GM21381 (cell line): ENCODE measurements at regions not wholly inside any gene's neighbourhood (a gene's known extent, or its start where the extent isn't known, plus 50 kb on each side); places are given as distances from the start of the nearest gene placed in this dataset.
"Not testable (repeated sequence)": the region's sequence is repeated elsewhere in the genome, so short reads cannot be mapped to it uniquely, and the experiment has no call there.

Experiments
- ATAC-seq: cut with Tn5 transposase; IDR thresholded peaks from one replicate; pipeline ENCODE4 v1.9.1; 2021; ENCODE audit warnings: mild to moderate bottlenecking, moderate library complexity; ENCODE audit not compliant: unreplicated experiment

- ATAC-seq = no peak
These were observed 589.5 kb downstream of the CENPC start for GRCh38 chr4:66955784-66956183.

DNA sequence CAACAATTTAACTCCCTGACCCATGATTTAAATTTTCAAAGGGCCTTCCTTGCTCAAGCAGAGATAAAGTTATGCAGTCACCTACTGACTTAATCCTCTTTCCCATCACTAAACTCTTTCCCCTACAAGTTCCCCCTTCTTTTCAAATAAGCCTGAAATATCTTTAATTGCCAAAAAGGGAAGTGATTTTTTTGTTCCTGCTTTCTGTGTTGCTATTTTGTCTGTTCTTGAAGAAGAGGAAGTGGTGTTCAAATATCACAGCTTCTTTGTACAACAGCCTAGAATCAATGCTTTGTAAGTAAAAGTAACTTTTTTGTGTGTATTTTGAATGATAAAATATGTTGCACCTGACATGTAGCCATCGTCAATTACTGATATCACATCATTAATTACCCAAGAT, 595.9 kb downstream of the CENPC start:
- no peak for ATAC-seq

GRCh38 chr4:66946761-66947160, 598.5 kb downstream of the CENPC start:
- ATAC-seq = no peak

GRCh38 chr4:66943112-66943511, 602.2 kb downstream of the CENPC start:
- no peak for ATAC-seq

DNA sequence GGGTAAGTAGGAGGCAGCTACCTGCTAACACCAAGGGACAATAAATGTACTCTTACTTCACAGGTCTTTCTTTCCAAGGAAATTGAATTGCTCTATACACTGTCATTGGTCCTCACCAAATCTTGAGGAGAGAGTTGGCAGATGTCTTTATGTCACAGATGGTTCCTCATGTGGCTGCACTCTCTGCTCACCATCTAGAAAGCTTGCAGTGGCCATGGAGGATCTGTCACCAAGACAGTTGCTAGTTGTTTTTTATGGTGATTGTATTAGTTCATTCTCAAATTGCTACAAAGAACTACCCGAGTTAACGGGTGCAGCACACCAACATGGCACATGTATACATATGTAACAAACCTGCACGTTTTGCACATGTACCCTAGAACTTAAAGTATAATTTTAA, 613.3 kb downstream of the CENPC start:
- ATAC-seq = not testable (repeated sequence)

DNA sequence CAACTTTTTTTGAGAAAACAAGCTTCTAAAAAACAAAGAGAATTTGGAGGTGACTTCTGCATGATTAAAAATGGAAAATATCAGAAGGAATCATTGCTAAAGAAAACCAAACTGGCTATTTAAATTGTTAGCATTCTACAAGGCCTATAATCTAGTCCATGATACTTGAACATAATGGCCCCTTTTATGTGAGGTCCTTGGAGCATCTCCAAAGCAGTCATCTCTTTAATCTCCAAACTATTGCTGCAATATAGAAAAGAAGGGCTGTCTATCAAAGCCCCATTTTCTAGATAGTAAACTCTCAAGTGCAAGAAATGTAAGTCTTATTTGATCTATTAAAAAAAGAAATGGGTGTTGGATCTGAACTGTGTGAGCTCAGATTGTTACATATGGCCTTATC, 615.1 kb downstream of the CENPC start:
- ATAC-seq = no peak

GRCh38 chr4:66929748-66930147, 615.6 kb downstream of the CENPC start:
- ATAC-seq = no peak

DNA sequence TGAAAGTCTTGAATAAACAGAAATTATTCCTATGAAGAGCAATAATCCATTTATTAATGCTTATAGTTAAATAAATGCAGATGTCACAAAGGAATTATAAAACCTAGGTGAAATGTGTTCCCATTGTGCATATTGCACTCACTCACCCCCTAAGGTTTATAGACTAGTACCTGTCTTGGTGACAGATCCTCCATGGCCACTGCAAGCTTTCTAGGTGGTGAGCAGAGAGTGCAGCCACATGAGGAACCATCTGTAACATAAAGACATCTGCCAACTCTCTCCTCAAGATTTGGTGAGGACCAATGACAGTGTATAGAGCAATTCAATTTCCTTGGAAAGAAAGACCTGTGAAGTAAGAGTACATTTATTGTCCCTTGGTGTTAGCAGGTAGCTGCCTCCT, 616.4 kb downstream of the CENPC start:
- not testable (repeated sequence) for ATAC-seq

- ATAC-seq = no peak
These were observed 617.4 kb downstream of the CENPC start for GRCh38 chr4:66927937-66928336.

DNA sequence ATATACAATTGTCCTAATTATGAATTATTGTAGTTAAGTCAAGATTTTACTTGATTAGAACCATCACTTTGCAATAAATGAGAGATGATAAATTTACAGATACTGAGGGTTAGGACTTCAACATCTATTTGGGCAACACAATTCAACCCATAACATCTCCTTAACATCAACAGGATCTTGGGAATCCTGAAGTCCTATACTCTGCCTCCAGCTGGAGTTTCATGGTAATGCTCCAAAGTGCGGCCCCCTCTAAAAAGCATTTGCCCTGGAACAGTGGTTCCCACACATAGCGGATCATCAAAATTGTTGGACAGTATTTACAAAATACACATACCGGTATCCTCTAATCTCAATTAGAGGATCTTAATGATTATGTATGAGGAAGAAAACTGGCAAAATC, 618.6 kb downstream of the CENPC start:
- no peak for ATAC-seq

DNA sequence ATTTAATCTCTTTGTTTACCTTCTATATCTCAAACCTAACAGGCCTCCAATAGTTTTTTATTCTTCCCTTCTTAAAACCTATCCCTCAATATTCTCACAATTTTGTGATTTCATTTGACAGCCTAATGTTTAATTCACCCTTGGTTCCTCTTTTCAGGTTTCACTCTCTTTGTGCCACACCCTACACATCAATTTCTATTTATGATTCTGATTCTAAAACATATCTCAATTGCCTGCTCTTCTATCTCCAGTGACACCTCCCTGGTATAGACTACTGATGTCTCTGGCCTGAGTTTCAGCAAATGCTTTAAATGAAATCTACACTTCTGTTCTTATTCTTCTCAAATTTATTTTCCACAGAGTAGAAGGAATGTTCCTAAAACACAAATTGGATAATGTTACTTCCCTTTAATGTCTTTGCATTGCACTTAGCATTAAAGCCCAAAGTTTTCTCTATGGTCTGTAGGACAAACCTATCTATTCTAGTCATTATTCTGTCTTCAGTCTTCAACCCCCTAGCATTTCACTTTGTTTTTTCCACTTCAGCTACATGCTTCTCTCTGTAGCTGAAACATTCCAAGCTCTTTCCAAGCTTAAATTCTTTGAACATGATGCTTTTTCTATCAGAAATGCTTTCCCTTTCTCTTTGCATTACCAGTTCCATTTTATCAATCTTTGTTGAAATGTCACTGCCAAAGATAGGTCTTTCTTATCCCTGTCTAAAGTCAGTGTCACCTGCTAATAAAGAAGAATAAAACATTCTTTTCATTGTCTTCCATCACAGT, 622.0 kb downstream of the CENPC start:
- ATAC-seq = no peak

DNA sequence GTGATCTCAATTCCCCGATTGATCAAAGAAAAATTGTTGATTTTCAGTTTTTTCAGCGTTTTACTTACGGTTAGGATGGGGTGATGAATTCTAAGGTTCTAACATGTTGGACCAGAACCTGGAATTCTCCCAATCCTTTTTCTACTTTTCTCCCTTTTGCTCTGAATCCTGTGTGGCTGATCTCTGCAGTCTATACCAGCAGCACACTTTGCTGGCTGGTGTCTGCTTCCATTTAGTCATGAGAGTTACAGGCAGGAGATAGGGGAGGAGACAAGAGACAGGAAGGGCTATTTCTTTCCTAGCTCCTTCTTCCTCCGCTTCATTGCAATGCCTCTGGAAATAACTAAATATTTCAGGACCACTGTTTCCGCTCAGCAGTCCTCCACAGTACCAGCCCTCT, 623.9 kb downstream of the CENPC start:
- no peak for ATAC-seq

DNA sequence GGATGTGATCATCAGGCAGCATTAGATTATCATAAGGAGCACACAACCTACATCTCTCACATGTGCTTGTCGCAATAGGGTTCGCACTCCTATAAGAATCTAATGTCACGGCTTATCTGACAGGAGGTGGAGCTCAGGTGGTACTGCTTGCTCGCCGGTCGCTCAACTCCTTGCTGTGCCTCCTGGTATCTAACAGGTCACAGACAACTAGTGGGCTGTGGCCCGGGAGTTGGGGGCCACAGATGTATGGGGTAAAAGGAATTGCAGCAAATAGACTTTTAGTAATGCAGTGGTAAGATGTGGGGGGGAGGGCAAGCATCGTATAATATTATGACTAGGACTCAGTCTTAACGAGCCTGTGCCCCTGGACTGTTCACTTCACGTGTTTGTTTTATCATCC, 624.8 kb downstream of the CENPC start:
- ATAC-seq = no peak

GRCh38 chr4:66911880-66912279, 633.4 kb downstream of the CENPC start:
- ATAC-seq = no peak

DNA sequence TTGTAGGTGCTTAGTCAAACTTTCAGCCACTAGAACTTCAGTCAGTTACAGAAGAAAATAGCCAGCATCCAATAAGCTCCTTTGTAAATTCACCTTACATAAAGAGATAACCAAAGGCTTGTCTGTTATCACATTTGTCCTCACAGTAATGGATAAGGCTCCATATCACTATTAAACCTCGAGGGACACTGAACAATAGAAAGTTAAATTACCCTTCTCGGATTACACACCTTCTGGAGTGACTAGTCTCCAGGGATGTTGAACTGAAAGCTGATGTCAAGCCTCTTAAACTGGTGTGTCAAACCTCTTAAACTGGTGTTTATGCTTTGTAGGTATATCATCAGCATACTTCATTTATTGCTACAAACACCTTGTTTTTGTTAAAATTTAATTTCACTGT, 639.0 kb downstream of the CENPC start:
- no peak for ATAC-seq

GRCh38 chr4:66899422-66900065, 645.8 kb downstream of the CENPC start:
- ATAC-seq = no peak

DNA sequence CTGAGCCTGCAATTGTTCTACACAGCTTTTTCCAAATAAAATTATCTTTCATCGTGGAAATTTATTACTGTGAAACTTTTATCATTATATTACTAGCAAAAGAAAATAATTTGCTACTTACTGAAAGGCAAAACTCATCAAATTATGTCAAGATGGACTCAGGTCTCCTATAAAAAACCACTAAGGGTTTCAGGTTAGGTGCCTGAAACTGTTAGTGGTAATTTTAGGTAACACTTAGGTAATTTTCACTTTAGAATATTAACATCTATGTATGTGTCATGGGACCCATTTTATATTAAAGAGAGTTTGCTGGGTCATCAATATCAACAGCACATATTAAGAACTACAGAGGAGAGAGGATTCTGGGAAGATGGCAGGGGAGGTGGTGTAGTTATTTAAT, 651.5 kb downstream of the CENPC start:
- no peak for ATAC-seq

DNA sequence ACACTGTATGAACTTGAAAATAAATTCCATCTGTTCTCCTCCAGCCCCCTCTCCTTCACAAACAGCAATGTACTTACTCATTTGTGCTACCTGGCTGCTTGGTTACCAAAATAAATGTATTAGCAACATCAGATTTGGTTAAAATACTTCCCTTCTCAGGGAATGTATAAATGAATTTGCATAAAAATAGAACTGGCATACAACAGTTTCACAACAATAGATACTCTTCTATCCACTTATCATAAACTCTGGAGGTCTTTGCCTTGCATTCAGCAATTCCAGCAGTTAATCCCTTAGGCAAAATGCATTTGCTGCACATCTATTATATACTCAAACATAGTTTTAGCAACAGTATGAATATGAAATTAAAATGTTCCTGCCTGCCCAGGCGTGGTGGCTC, 658.2 kb downstream of the CENPC start:
- no peak for ATAC-seq

DNA sequence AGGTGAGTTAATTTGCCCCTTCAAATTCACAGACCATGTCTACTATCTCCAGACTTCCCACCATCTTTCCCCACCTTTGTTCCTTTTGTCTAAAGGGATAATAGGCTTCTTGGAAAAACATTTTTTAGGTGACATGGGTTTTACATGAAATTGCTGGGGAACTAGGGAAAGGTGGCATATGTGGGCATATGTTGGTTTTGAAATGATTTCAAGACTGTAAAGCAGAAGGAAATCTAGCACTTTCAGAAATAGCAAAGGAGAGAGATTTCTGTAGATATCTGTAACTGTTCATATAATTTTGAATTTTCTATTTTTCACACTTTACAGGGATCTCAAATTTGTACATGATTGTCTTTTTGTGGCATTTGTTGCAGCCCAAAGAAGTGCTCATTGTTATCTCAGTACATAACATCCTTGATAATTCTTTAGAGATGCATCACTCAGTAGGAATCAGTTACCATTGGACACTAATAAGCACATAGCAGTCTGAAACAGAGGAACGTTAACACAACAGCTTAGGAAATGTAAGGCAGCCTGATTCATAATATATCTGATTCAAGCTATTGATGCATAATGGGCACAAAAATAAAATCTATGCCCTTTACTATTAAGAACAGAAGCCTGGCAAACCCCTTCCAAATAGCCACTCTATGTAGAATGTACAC, 659.7 kb downstream of the CENPC start:
- no peak for ATAC-seq

DNA sequence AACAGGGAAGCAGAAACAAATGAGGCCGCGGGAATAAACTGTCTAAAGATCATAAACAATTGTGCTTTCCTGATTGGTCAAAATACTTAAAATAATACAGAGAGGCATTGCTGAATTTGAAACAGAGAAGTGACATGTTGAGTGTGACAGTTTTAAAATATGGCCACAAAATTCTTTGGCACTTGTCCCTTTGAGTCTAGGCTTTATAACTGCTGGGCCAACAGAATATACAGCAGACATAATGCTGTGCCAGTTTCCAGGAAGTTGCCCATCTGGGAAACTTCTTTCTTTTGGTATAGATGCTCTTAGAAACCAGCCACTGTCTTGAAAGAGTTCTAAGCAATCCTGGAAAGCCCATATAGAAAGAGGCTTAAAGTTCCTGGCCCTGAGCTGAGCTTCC, 668.4 kb downstream of the CENPC start:
- no peak for ATAC-seq

GRCh38 chr4:66872661-66873060, 672.6 kb downstream of the CENPC start:
- no peak for ATAC-seq

- no peak for ATAC-seq
These were observed 681.8 kb downstream of the CENPC start for GRCh38 chr4:66863481-66863880.
